Activated B cell treated with CpG ODN at 0.5 μM for 24 hours (primary cell): ENCODE measurements at regions not wholly inside any gene's neighbourhood (a gene's known extent, or its start where the extent isn't known, plus 50 kb on each side); places are given as distances from the start of the nearest gene placed in this dataset.

Experiments
- ATAC-seq: fragments of 200-7000 bp; cut with Tn5 transposase; one replicate; pipeline ENCODE4 v1.10.0; 2021; ENCODE audit warnings: low read depth, mild to moderate bottlenecking, moderate library complexity
- CTCF ChIA-PET: fragments of 350-600 bp; sonication (Branson Sonifier 250); formaldehyde crosslinking; loops from one replicate; lab custom pipeline; 2021; ENCODE audit warnings: antibody characterized with exemption; lab: Charles Lee
- POLR2A ChIA-PET: fragments of 350-600 bp; sonication (Branson Sonifier 250); formaldehyde crosslinking; loops from one replicate; lab custom pipeline; 2021; ENCODE audit warnings: antibody characterized with exemption; lab: Charles Lee
- DNase-seq: peaks from one replicate; pipeline ENCODE4 v3.0.0; 2022
- H3K27ac Mint-ChIP-seq: one replicate; pipeline ENCODE4 v1.8.0; 2020; ENCODE audit warnings: mixed read lengths
- H3K27me3 Mint-ChIP-seq: one replicate; pipeline ENCODE4 v1.8.0; 2021; ENCODE audit warnings: mixed read lengths
- H3K36me3 Mint-ChIP-seq: one replicate; pipeline ENCODE4 v1.8.0; 2021; ENCODE audit warnings: low read depth, mixed read lengths
- H3K4me1 Mint-ChIP-seq: one replicate; pipeline ENCODE4 v1.8.0; 2021; ENCODE audit warnings: mixed read lengths
- H3K4me3 Mint-ChIP-seq: one replicate; pipeline ENCODE4 v1.8.0; 2020; ENCODE audit warnings: mild to moderate bottlenecking, mixed read lengths
- H3K9me3 Mint-ChIP-seq: one replicate; pipeline ENCODE4 v1.8.0; 2020; ENCODE audit warnings: mixed read lengths
- CTCF ChIP-seq: fragments of 200-600 bp; IDR thresholded peaks from one replicate; pipeline ENCODE4 v1.8.0; 2022; ENCODE audit warnings: antibody characterized with exemption, mild to moderate bottlenecking
- intact Hi-C: fragments of 100-400 bp; cut with micrococcal nuclease; formaldehyde crosslinking; loops from one replicate; pipeline ENCODE4 v1.15.1; 2024

DNA sequence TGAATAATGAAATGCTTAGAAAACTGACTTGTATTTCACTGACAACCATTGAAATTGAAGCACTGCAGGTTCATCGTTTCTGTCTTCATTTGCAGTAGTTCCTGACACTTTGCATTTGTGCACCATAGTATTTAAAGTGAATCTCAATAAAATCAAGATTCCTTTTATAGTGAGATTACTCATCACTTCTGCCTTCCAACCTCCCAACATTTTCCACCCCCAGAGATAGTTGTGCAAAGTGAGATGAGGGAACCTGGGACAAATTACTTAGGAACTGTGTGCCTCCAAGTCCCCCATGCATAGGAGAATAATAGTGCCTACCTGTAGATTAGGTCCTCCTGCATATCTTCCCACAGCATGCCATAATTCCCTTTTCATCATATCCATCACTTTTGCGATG is 114.9 kb upstream of the DPT start:
- intact Hi-C loops = no loop called here
- POLR2A ChIA-PET = no interaction called here

GRCh38 chr1:168845140-168845539 is 116.1 kb upstream of the DPT start:
- TF ChIP-seq CTCF = no peak
- Mint-ChIP-seq H3K4me1 (no peaks in the 10 kb centered on the region), H3K27ac (no peak overlapping the region), H3K9me3 (no peaks in the 10 kb centered on the region), H3K36me3 (no peaks in the 10 kb centered on the region), H3K27me3 (peaks cover 4% of the 10 kb centered on the region), H3K4me3 (no peak overlapping the region)
- no peak for DNase-seq
- ChIA-PET CTCF (no interaction called here), POLR2A (no interaction called here)
- intact Hi-C loops = no loop called here
- ATAC-seq = no peak

More for the DNA sequence above, 114.9 kb upstream of the DPT start:
- DNase-seq (no peak), ATAC-seq (no peak)
- Mint-ChIP-seq H3K36me3 (no peaks in the 10 kb centered on the region), H3K27me3 (peaks cover 4% of the 10 kb centered on the region), H3K27ac (no peak overlapping the region), H3K4me3 (no peak overlapping the region), H3K9me3 (no peaks in the 10 kb centered on the region), H3K4me1 (no peaks in the 10 kb centered on the region)
- no peak for TF ChIP-seq CTCF
- CTCF ChIA-PET = no interaction called here

- Mint-ChIP-seq H3K27me3 (peaks cover 4% of the 10 kb centered on the region), H3K4me1 (no peaks in the 10 kb centered on the region), H3K4me3 (no peak overlapping the region), H3K9me3 (peaks cover 3% of the 10 kb centered on the region), H3K36me3 (no peaks in the 10 kb centered on the region), H3K27ac (no peak overlapping the region)
- intact Hi-C loops = no loop called here
- DNase-seq = no peak
- ChIA-PET POLR2A (no interaction called here), CTCF (no interaction called here)
- no peak for TF ChIP-seq CTCF
- no peak for ATAC-seq
Observed at GRCh38 chr1:168848051-168848450, 119.0 kb upstream of the DPT start.

- H3K27me3 Mint-ChIP-seq = peaks cover 2% of the 10 kb centered on the region
- intact Hi-C loops = no loop called here
- CTCF ChIA-PET = no interaction called here
- H3K27ac Mint-ChIP-seq = no peak overlapping the region
- POLR2A ChIA-PET = no interaction called here
- no peaks in the 10 kb centered on the region for H3K36me3 Mint-ChIP-seq
- TF ChIP-seq CTCF = no peak
- no peak for ATAC-seq
- H3K9me3 Mint-ChIP-seq = peaks cover 13% of the 10 kb centered on the region
- DNase-seq = no peak
- no peak overlapping the region for H3K4me3 Mint-ChIP-seq
- H3K4me1 Mint-ChIP-seq = no peaks in the 10 kb centered on the region
Observed at GRCh38 chr1:168861421-168862004, 132.5 kb upstream of the DPT start.

- no peaks in the 10 kb centered on the region for H3K4me1 Mint-ChIP-seq
- peaks cover 2% of the 10 kb centered on the region for H3K27me3 Mint-ChIP-seq
- no peaks in the 10 kb centered on the region for H3K36me3 Mint-ChIP-seq
- POLR2A ChIA-PET = no interaction called here
- intact Hi-C loops = no loop called here
- peaks cover 14% of the 10 kb centered on the region for H3K9me3 Mint-ChIP-seq
- no peak overlapping the region for H3K27ac Mint-ChIP-seq
- no peak for DNase-seq
- TF ChIP-seq CTCF = no peak
- CTCF ChIA-PET = no interaction called here
- H3K4me3 Mint-ChIP-seq = no peak overlapping the region
- no peak for ATAC-seq
Observed at GRCh38 chr1:168863772-168864171, 134.8 kb upstream of the DPT start.
